ENCODE measurements at regions not wholly inside any gene's neighbourhood (a gene's known extent, or its start where the extent isn't known, plus 50 kb on each side); places are given as distances from the start of the nearest gene placed in this dataset.
"Not testable (repeated sequence)": the region's sequence is repeated elsewhere in the genome, so short reads cannot be mapped to it uniquely, and the experiment has no call there.

DNA sequence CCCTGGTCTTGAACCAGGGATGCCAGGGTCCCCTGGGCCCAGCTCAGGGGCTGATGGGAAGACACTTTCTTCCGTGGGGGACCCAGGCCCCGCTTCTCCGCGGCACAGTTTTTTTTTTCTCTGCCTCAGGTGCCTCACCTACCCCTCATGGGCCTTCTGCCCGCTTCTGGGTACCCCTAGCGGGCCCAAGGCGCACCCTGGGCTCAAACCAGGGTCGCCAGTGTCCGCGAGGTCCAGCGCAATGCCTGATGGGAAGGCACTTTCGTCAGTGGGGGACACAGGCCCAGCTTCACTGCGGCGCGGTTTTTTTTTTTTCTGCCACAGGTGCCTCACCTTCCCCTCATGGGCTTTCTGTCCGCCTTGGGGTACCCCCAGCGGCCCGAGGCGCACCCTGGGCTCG, 163.9 kb upstream of the ZNG1F start:
- not testable (repeated sequence) for TF ChIP-seq POLR2AphosphoS5 (IDR thresholded peaks at IDR 0.05; ENCODE audit: low read depth, low read length); POLR2A (IDR thresholded peaks at IDR 0.05; ENCODE audit: low read depth, low read length); SPI1 (IDR thresholded peaks at IDR 0.05; ENCODE audit: low read depth, low read length); PAX5 (IDR thresholded peaks at IDR 0.05; ENCODE audit: insufficient read depth, low read length, severe bottlenecking); TAF1 (IDR thresholded peaks at IDR 0.05; ENCODE audit: low read depth, low read length)

Data from GM12891 (cell line).